ENCODE measurements at regions not wholly inside any gene's neighbourhood (a gene's known extent, or its start where the extent isn't known, plus 50 kb on each side); places are given as distances from the start of the nearest gene placed in this dataset.

- intact Hi-C loops (cut with micrococcal nuclease) = no loop called here
These were observed 132.4 kb upstream of the FTMT start for GRCh38 chr5:121719255-121719654.

GRCh38 chr5:121725450-121725849, 126.2 kb upstream of the FTMT start:
- intact Hi-C loops (cut with micrococcal nuclease) = no loop called here

DNA sequence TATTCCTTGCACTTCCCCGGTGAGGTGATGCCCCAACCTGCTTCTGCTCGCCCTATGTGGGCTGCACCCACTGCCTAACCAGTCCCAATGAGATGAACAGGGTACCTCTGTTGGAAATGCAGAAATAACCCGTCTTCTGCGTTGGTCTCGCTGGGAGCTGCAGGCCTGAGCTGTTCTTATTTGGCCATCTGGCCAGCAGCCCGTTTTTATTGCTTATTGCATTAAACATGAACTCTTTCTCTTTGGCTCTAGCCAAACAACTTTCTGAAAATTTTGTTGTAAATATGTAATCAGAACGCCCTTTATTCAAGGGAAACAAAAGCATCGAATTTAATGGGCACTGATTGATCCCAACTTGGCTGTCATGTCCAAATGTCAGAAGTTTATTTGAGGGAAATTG, 124.7 kb upstream of the FTMT start:
- intact Hi-C loops (cut with micrococcal nuclease) = no loop called here

GRCh38 chr5:121731377-121731776, 120.3 kb upstream of the FTMT start:
- intact Hi-C loops (cut with micrococcal nuclease) = no loop called here

- intact Hi-C loops (cut with micrococcal nuclease) = no loop called here
These were observed 116.1 kb upstream of the FTMT start for GRCh38 chr5:121735618-121736017.

GRCh38 chr5:121737120-121737519, 114.6 kb upstream of the FTMT start:
- intact Hi-C loops (cut with micrococcal nuclease) = no loop called here

- intact Hi-C loops (cut with micrococcal nuclease) = no loop called here
These were observed 110.5 kb upstream of the FTMT start for GRCh38 chr5:121741156-121741555.

DNA sequence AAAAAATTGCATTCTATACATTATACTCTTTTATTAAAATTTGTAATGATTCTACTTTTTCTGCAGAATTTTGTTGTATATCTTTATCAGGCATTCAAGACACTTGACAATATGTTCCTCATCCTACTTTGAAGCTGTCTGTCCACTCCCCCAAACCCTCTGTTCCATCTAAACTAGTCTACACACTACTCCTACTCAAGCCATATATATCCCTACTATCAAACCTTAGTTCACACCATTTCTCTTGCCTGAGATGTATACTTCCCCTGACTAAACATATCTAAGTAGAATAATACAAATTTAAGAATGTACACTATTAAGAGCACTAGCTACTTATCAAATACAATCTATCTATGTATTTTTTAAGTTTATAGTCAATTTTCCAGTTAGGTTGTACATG, 107.1 kb upstream of the FTMT start:
- intact Hi-C loops (cut with micrococcal nuclease) = no loop called here

DNA sequence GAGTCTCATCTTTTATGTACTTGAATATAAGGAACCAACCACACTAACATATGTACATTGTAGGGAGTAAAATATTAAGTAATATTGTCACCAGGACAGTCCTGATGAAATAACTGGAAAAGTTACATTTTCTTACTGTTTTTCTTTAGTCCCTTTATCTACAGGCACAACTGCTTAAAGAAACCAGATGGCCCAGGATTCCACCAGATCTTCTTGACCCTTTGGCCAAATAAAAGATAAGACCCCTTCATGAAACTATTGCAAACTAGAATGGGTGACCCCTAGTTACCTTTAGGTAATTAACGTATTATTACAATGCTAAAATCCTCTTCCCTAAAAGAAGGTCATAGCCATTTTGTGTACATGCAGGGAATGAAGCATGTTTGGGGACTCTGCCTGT, 106.3 kb upstream of the FTMT start:
- intact Hi-C loops (cut with micrococcal nuclease) = no loop called here

- intact Hi-C loops (cut with micrococcal nuclease) = no loop called here
These were observed 104.9 kb upstream of the FTMT start for GRCh38 chr5:121746763-121747162.

GRCh38 chr5:121748686-121749085, 103.0 kb upstream of the FTMT start:
- intact Hi-C loops (cut with micrococcal nuclease) = no loop called here

DNA sequence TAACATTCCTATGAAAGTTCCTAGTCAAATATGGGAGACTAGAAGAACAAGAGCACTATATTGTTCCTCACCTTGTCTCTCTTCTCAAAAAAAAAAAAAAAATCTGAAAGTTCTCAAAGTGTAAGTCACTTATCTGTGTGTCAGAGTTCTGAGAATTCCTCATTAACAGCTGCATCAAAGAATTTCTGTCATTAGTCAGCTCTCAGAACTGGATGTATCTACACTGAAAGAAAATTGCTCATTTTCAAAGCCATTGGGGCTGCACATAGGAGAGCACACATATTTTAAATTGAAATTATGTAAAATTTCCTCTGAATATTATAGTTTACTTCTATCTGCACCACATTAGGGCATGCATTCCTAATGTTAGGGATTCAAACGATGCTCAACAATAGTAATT, 99.5 kb upstream of the FTMT start:
- intact Hi-C loops (cut with micrococcal nuclease) = no loop called here

GRCh38 chr5:121755266-121755665, 96.4 kb upstream of the FTMT start:
- intact Hi-C loops (cut with micrococcal nuclease) = no loop called here

DNA sequence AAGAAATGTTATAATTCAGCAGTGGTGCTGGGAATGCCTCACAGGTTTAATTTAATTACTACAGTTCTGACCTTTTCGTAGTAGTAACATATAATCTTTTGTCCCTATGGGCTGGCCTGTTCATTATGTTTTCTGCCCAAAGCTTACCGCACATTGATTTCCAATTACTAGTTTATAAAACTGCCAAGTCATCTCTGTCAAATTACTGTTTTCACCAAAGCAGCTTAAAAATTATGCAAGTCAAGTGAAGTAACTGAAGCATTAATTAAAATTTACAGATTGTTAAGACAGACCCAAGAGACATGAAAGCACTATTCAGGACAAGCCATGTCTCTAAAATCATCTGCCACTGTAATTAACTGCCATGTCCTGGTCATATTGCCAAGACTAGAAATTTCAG, 93.9 kb upstream of the FTMT start:
- intact Hi-C loops (cut with micrococcal nuclease) = no loop called here

DNA sequence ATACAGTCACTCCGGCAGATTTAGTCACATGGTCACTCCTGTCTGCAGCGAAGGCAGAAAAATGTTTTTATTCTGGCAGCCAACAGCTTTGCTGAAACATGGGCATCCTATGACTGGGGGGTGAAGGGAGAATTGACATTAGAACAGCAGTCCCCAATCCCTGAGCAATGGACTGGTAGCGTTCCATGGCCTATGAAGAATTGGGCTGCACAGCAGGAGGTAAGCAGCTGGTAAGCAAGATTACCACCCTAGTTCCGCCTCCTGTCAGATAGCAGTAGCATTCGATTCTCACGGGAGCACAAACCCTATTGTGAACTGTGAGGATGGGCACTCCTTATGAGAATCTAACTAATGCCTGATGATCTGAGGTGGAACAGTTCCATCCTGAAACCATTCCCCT, 93.1 kb upstream of the FTMT start:
- intact Hi-C loops (cut with micrococcal nuclease) = no loop called here

GRCh38 chr5:121762426-121762825, 89.3 kb upstream of the FTMT start:
- intact Hi-C loops (cut with micrococcal nuclease) = no loop called here

GRCh38 chr5:121763665-121764064, 88.0 kb upstream of the FTMT start:
- intact Hi-C loops (cut with micrococcal nuclease) = no loop called here

DNA sequence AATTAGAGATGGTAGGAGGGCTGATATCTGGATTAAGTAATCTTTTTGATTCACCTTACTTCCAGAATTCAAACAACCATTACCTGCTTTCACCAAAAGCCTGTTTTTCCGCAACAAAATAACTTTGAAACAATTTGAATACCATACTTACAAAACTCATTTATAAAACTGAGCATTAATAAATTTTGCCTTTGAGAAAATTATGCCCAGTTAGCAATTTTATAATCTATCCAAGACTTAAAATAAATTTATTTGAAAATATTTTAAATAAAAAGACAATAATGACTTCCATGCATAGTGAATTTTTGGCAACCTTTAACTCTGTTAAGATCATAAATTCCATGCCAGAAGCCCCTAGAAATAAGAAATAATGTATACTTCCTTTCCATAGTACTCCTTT, 71.3 kb upstream of the FTMT start:
- intact Hi-C loops (cut with micrococcal nuclease) = no loop called here

DNA sequence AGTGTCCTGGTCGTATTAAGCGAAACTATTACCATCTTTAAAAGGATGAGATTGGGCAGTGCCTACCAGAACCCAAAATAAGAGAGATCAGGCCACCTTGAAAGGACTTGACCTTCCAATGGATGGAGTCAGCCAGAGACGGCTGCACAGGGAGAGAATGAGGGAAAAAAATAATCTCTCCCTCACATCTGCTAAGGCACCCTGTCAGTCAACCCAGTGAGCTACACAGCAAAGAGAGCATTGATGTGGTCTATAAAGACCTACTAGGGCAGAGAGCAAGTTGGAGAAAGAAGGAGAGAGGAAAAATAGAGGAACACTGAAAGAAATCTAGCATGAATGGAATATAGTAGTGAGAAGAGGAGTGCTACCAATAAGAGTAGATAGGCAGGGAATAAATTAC, 68.0 kb upstream of the FTMT start:
- intact Hi-C loops (cut with micrococcal nuclease) = no loop called here

DNA sequence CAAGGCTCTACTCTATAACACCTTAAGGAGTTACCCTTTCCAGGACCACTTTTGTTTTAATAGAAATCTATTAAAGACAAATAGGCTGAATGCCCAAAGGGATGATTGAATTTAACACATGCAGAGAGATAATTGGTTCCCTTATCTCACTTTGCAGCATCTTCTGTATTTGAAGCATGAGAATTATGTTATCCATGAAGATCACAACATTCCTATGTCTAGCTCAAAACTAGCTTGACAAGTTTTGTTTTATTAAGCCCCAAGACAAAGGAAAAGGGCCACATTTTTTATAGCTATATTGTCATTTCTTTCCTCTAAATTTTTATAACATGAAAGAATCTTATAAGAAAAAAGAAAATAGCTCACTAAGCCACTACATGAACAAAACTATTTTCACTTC, 57.9 kb upstream of the FTMT start:
- intact Hi-C loops (cut with micrococcal nuclease) = no loop called here

DNA sequence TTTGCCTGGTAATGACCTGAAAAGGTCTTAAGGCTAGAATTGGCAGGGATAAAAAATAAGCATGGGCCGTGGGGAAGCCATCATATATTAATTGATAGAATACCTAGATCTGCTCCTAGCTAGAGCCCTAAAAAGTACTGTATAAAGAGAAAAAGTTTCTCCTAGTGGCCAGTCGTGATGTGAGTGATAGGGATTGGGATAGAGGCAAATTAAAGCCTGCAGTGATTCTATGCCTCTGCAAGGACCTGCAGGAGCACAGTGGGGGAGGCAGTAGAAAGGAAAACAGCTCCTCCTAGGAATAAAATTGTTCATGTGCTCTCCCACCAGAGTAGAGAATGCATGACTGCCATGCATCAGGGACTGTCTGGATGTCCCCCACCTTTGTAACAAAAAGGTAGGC, 56.2 kb upstream of the FTMT start:
- intact Hi-C loops (cut with micrococcal nuclease) = no loop called here

DNA sequence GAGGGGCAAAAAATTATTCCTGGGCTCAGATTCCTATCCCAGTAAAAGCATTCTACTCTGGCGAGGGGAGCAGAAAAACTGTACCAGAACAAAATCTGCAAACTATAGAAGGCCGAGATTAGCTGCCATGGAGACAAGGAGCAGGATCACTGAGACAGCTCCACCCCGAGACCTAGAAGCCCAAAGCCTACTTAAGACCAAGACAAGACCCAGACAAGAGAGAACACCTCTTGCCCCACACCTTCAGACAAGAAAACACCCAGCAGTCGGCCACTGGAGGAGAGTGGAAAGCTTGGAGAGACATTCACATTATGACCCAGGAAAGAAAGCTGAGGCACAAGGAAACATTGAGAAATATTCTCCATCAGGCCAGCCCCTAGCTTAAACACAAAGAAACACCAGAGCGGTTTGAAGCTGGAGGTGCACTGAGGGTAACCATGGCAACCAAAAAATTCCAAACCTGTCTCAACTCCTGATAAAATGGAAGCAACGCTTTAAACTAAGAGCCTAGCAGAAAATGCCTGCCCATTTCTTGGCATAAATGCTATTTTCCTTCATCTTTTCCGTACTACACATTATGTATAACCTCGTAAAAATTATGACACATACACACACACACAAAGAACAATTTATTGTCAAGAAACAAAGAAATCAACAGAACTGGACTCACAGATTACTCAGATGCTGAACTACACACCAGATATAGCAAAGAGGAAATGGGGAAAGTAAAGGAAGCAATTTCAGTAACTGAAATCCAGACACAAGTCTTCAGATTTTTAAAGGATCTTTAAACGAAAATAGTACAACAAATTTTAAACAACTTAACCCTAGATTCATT, 53.8 kb upstream of the FTMT start:
- intact Hi-C loops (cut with micrococcal nuclease) = no loop called here

All from T-helper 1 cell treated with Interleukin-12 subunit alpha and Interleukin-12 subunit beta and Interleukin-4 antibody, amounts not matched to agents 30 ng/mL and 1 ng/mL, for 36 hours (primary cell).